GM18498 (cell line): ENCODE measurements at regions not wholly inside any gene's neighbourhood (a gene's known extent, or its start where the extent isn't known, plus 50 kb on each side); places are given as distances from the start of the nearest gene placed in this dataset.

Source experiments
- ATAC-seq: cut with Tn5 transposase; IDR thresholded peaks from one replicate; pipeline ENCODE4 v1.9.1; 2021; ENCODE audit warnings: mild to moderate bottlenecking, moderate library complexity; ENCODE audit not compliant: unreplicated experiment

- peak; percentile 75 for ATAC-seq
Measured at GRCh38 chr2:7281231-7282201, 364.3 kb downstream of the RNF144A start.

GRCh38 chr2:7286120-7286519 is 368.9 kb downstream of the RNF144A start:
- ATAC-seq: no peak

GRCh38 chr2:7288484-7288883 is 371.3 kb downstream of the RNF144A start:
- no peak for ATAC-seq

GRCh38 chr2:7289697-7290096 is 372.5 kb downstream of the RNF144A start:
- no peak for ATAC-seq

- ATAC-seq: no peak
Measured at GRCh38 chr2:7292154-7292691, 375.0 kb downstream of the RNF144A start.

GRCh38 chr2:7309582-7309981 is 392.4 kb downstream of the RNF144A start:
- no peak for ATAC-seq

GRCh38 chr2:7324706-7325105 is 407.5 kb downstream of the RNF144A start:
- no peak for ATAC-seq

- no peak for ATAC-seq
Measured at GRCh38 chr2:7325186-7325585, 408.0 kb downstream of the RNF144A start.

GRCh38 chr2:7329465-7329864 is 412.3 kb downstream of the RNF144A start:
- no peak for ATAC-seq

- no peak for ATAC-seq
Measured at GRCh38 chr2:7333189-7333765, 416.1 kb downstream of the RNF144A start.

- ATAC-seq: no peak
Measured at GRCh38 chr2:7333960-7334493, 416.8 kb downstream of the RNF144A start.

- no peak for ATAC-seq
Measured at GRCh38 chr2:7338961-7339360, 421.7 kb downstream of the RNF144A start.

- ATAC-seq: no peak
Measured at GRCh38 chr2:7346336-7346735, 429.1 kb downstream of the RNF144A start.

GRCh38 chr2:7348761-7349160 is 431.5 kb downstream of the RNF144A start:
- ATAC-seq: peak; percentile 80

- no peak for ATAC-seq
Measured at GRCh38 chr2:7352191-7352590, 435.0 kb downstream of the RNF144A start.

GRCh38 chr2:7353571-7353970 is 436.4 kb downstream of the RNF144A start:
- ATAC-seq: no peak

GRCh38 chr2:7355781-7356180 is 438.6 kb downstream of the RNF144A start:
- no peak for ATAC-seq

- no peak for ATAC-seq
Measured at GRCh38 chr2:7356909-7357584, 439.8 kb downstream of the RNF144A start.

GRCh38 chr2:7357993-7358392 is 440.8 kb downstream of the RNF144A start:
- ATAC-seq: no peak

GRCh38 chr2:7358865-7359447 is 441.7 kb downstream of the RNF144A start:
- ATAC-seq: no peak

GRCh38 chr2:7363906-7364305 is 446.7 kb downstream of the RNF144A start:
- no peak for ATAC-seq
